ENCODE measurements at regions not wholly inside any gene's neighbourhood (a gene's known extent, or its start where the extent isn't known, plus 50 kb on each side); places are given as distances from the start of the nearest gene placed in this dataset.

- TF ChIP-seq TEAD4 (IDR thresholded peaks at IDR 0.05) (no peak), CREB1 (IDR thresholded peaks at IDR 0.05; ENCODE audit: low read depth) (no peak), CEBPB (IDR thresholded peaks at IDR 0.05) (no peak), TAF1 (IDR thresholded peaks at IDR 0.05; ENCODE audit: low read depth) (no peak), REST (IDR thresholded peaks at IDR 0.05; ENCODE audit: low read depth) (no peak)
These were observed 391.7 kb upstream of the TBX3 start for GRCh38 chr12:115075552-115076170.
